A549 (cell line): ENCODE measurements at regions not wholly inside any gene's neighbourhood (a gene's known extent, or its start where the extent isn't known, plus 50 kb on each side); places are given as distances from the start of the nearest gene placed in this dataset.
A peak's percentile ranks its signal among the peaks of the same experiment; 100 is the strongest.

Experiments used
- ATAC-seq, 2 experiments: fragments of 200-7000 bp in 1 of 2; fragments of >200 bp in 1 of 2; cut with Nextera tagmentation in 1 of 2; cut with Tn5 transposase in 1 of 2; 3 replicates each; pipeline versions ENCODE4 v1.8.0 to v1.9.1; 2018 to 2020; ENCODE audit warnings: mild to moderate bottlenecking in 1 of 2, moderate library complexity in 1 of 2
- CTCF ChIA-PET: fragments of 300-600 bp; sonication (Branson Sonifier 250); formaldehyde crosslinking; extraction: SDS; loops from one replicate; lab custom pipeline; 2021; ENCODE audit warnings: antibody characterized with exemption, inconsistent platforms; lab: Yijun Ruan, JAX
- POLR2A ChIA-PET: fragments of 350-600 bp; formaldehyde crosslinking; extraction: SDS; loops from one replicate; lab custom pipeline; 2021; ENCODE audit warnings: antibody characterized with exemption, inconsistent platforms; lab: Yijun Ruan, JAX
- DNase-seq, 2 experiments: peaks; one replicate each; pipeline versions ENCODE4 v3.0.0 to v3.0.0-alpha.2; 2011 to 2016; ENCODE audit warnings: low read depth in 1 of 2, low spot score in 1 of 2
- FAIRE-seq: peaks from 2 replicates; lab custom pipeline; 2011; peaks lifted over from hg19 to GRCh38; lab: Jason Lieb, UNC
- H3K27ac ChIP-seq, 2 experiments: fragments of >200 bp; sonication (Bioruptor Twin); formaldehyde crosslinking; 3 replicates each; pipeline ENCODE4 v1.5.1; 2016 to 2017
- H3K4me1 ChIP-seq: fragments of >200 bp; sonication (Bioruptor Twin); formaldehyde crosslinking; 3 replicates; pipeline ENCODE4 v1.6.1; 2016
- H3K4me2 ChIP-seq: fragments of >200 bp; sonication (Bioruptor Twin); formaldehyde crosslinking; 3 replicates; pipeline ENCODE4 v1.6.1; 2016
- H3K4me3 ChIP-seq: fragments of >200 bp; sonication (Bioruptor Twin); formaldehyde crosslinking; 3 replicates; pipeline ENCODE4 v1.5.1; 2016
- H3K9me3 ChIP-seq: fragments of >200 bp; sonication (Bioruptor Twin); formaldehyde crosslinking; 3 replicates; pipeline ENCODE4 v1.6.1; 2016
- CHD4 ChIP-seq: fragments of 200-600 bp; sonication (generic); IDR thresholded peaks from 2 replicates; pipeline ENCODE4 v1.6.1; 2016; ENCODE audit warnings: antibody characterized with exemption, mild to moderate bottlenecking, borderline replicate concordance
- EHF ChIP-seq: fragments of 250-450 bp; sonication (Bioruptor Pico); IDR thresholded peaks from 2 replicates; pipeline ENCODE4 v1.5.0; 2020; ENCODE audit warnings: mild to moderate bottlenecking
- ESRRA ChIP-seq: fragments of 150-350 bp; IDR thresholded peaks from 2 replicates; pipeline ENCODE4 v1.6.1; 2014; ENCODE audit warnings: mild to moderate bottlenecking, low read length, borderline replicate concordance
- HOXA7 ChIP-seq: fragments of 250-450 bp; sonication (Bioruptor Pico); IDR thresholded peaks from 2 replicates; pipeline ENCODE4 v1.5.0; 2020; ENCODE audit warnings: mild to moderate bottlenecking, moderate library complexity
- HOXB5 ChIP-seq: fragments of 250-450 bp; sonication (Bioruptor Pico); IDR thresholded peaks from 2 replicates; pipeline ENCODE4 v1.5.0; 2020; ENCODE audit warnings: mild to moderate bottlenecking, moderate library complexity
- KDM5A ChIP-seq: fragments of 200-600 bp; sonication (generic); IDR thresholded peaks from 2 replicates; pipeline ENCODE4 v1.6.1; 2016; ENCODE audit warnings: antibody characterized with exemption, mild to moderate bottlenecking
- MAFK ChIP-seq: fragments of 450-650 bp; IDR thresholded peaks from 2 replicates; pipeline ENCODE4 v1.6.1; 2014; ENCODE audit not compliant: partially characterized antibody
- MYC ChIP-seq: IDR thresholded peaks from 2 replicates; pipeline ENCODE4 v1.6.1; 2012; ENCODE audit warnings: mild to moderate bottlenecking, inconsistent platforms, low read length, improper control_type of control experiment, borderline replicate concordance
- NR3C1 ChIP-seq: fragments of >200 bp; sonication (Bioruptor Twin); formaldehyde crosslinking; IDR thresholded peaks from 3 replicates; pipeline ENCODE4 v1.6.1; 2017
- POLR2A ChIP-seq: IDR thresholded peaks from 2 replicates; pipeline ENCODE4 v1.6.1; 2012; ENCODE audit warnings: mild to moderate bottlenecking, low read length
- POLR2AphosphoS2 ChIP-seq: conservative IDR thresholded peaks from 2 replicates; pipeline ENCODE4 v1.6.1; 2012; ENCODE audit warnings: low read length, improper control_type of control experiment, inconsistent platforms
- REST ChIP-seq: fragments of 200-600 bp; sonication (generic); IDR thresholded peaks from 2 replicates; pipeline ENCODE4 v1.6.1; 2016; ENCODE audit warnings: antibody characterized with exemption, mild to moderate bottlenecking, moderate library complexity
- WGBS: methylation state at CpG from one replicate; pipeline ENCODE4 v1.1.6; 2017; ENCODE audit errors: missing lambda C conversion rate; 5-methylcytosine and 5-hydroxymethylcytosine counted together
- TF ChIP-seq, protein P1 (sequence below): fragments of >200 bp; sonication (Bioruptor Twin); formaldehyde crosslinking; IDR thresholded peaks from 3 replicates; pipeline ENCODE4 v1.6.1; 2016
- TF ChIP-seq, protein P2 (sequence below): fragments of 150-350 bp; IDR thresholded peaks from 2 replicates; pipeline ENCODE4 v1.6.1; 2014; ENCODE audit warnings: low read depth, mild to moderate bottlenecking, low read length

DNA sequence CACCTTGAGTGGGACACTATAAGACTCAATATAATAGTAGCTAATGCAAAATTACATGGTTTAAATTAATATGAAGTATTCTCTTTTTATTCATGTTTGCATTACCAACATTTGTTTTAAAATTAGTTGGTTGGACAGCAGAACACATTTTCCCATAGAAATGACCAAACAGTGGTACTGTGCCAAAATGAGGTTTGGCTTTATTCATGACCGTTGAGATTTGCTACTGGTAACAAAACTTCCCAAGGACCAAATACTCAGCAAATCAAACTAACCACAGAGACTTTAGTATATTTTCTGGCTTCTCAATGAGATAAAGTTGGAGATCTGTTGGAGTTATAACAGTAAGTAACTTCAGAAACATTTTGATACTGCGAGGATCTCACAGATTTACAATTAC is 637.8 kb upstream of the MEF2C start (continued):
- TF ChIP-seq HOXB5 (CRISPR knock-in tag) (no peak), REST (no peak), NR3C1 (no peak)

GRCh38 chr5:89513299-89514044 is 630.5 kb upstream of the MEF2C start:
- Histone ChIP-seq H3K27ac (no peak overlapping the region), H3K4me2 (no peak overlapping the region), H3K9me3 (no peaks in the 10 kb centered on the region), H3K4me3 (no peak overlapping the region)
- POLR2A ChIA-PET, result no interaction called here
- CTCF ChIA-PET, result interaction anchor here (0.6 kb wide), 1 partner anchor 141 kb away, joined by 3 read pairs; no protein-coding TSS in a partner anchor
- 0% methylated on average over 3 of the region's 3 CpGs for WGBS
- FAIRE-seq (no peak), DNase-seq (no peak), ATAC-seq (no peak)
- TF ChIP-seq, protein P1, sequence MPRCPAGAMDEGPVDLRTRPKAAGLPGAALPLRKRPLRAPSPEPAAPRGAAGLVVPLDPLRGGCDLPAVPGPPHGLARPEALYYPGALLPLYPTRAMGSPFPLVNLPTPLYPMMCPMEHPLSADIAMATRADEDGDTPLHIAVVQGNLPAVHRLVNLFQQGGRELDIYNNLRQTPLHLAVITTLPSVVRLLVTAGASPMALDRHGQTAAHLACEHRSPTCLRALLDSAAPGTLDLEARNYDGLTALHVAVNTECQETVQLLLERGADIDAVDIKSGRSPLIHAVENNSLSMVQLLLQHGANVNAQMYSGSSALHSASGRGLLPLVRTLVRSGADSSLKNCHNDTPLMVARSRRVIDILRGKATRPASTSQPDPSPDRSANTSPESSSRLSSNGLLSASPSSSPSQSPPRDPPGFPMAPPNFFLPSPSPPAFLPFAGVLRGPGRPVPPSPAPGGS, result no peak
- TF ChIP-seq KDM5A, result no peak
- TF ChIP-seq, protein P2, sequence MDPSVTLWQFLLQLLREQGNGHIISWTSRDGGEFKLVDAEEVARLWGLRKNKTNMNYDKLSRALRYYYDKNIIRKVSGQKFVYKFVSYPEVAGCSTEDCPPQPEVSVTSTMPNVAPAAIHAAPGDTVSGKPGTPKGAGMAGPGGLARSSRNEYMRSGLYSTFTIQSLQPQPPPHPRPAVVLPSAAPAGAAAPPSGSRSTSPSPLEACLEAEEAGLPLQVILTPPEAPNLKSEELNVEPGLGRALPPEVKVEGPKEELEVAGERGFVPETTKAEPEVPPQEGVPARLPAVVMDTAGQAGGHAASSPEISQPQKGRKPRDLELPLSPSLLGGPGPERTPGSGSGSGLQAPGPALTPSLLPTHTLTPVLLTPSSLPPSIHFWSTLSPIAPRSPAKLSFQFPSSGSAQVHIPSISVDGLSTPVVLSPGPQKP, result no peak
- TF ChIP-seq CHD4, result no peak
- TF ChIP-seq HOXB5 (CRISPR knock-in tag), result no peak
- no peak for TF ChIP-seq EHF
- TF ChIP-seq HOXA7 (CRISPR knock-in tag), result no peak
- no peak for TF ChIP-seq POLR2AphosphoS2
- TF ChIP-seq, all 56 proteins: peak for 0
- H3K4me1 ChIP-seq, result no peaks in the 10 kb centered on the region

DNA sequence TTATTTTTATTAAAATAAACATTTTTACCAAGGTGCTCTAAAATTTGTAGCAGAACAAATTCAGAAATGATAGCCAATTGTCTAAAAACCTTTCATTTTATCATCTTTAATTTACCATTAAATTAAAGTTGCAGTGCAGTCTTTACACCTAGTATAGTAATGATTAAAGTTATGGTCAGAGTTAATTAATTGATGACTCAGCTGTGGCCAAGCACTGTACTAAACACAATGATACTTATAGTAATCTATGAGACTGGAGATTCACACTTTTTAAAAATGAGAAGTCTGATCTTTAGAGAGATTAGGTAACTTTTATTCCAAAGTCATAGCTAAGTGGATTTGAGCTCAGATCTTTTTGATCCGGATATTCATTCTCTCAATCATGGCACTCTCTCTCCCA is 621.1 kb upstream of the MEF2C start:
- H3K4me3 ChIP-seq, result no peak overlapping the region
- FAIRE-seq (no peak), ATAC-seq (no peak), DNase-seq (no peak)
- TF ChIP-seq ESRRA (no peak), MAFK (peak; percentile 31)
- WGBS, result 0% methylated on average over 1 of the region's 1 CpG
- H3K9me3 ChIP-seq, result no peaks in the 10 kb centered on the region
- ChIA-PET CTCF (no interaction called here), POLR2A (no interaction called here)
- no peak overlapping the region for H3K27ac ChIP-seq
- H3K4me1 ChIP-seq, result no peaks in the 10 kb centered on the region
- no peak overlapping the region for H3K4me2 ChIP-seq

GRCh38 chr5:89499787-89500186 is 616.8 kb upstream of the MEF2C start:
- ChIA-PET POLR2A (no interaction called here), CTCF (no interaction called here)
- H3K4me1 ChIP-seq, result no peaks in the 10 kb centered on the region
- no peak overlapping the region for H3K4me3 ChIP-seq
- DNase-seq, result no peak
- no peaks in the 10 kb centered on the region for H3K9me3 ChIP-seq
- H3K27ac ChIP-seq, result no peak overlapping the region
- 26% methylated on average over 3 of the region's 3 CpGs for WGBS
- H3K4me2 ChIP-seq, result no peak overlapping the region
- no peak for FAIRE-seq
- ATAC-seq, result no peak
- TF ChIP-seq POLR2A (no peak), MAFK (peak; percentile 87), MYC (no peak)
